B cell (primary cell): ENCODE measurements at regions not wholly inside any gene's neighbourhood (a gene's known extent, or its start where the extent isn't known, plus 50 kb on each side); places are given as distances from the start of the nearest gene placed in this dataset.
"Not testable (repeated sequence)": the region's sequence is repeated elsewhere in the genome, so short reads cannot be mapped to it uniquely, and the experiment has no call there.

ENCODE experiments used
- CTCF ChIP-seq: fragments of 200-600 bp; IDR thresholded peaks from one replicate; pipeline ENCODE4 v1.8.0; 2022; ENCODE audit warnings: antibody characterized with exemption, mild to moderate bottlenecking
- EZH2 ChIP-seq: IDR thresholded peaks from 2 replicates; pipeline ENCODE4 v1.6.1; 2012; ENCODE audit warnings: borderline replicate concordance, low read depth, mild to moderate bottlenecking, moderate library complexity, low read length; ENCODE audit not compliant: insufficient read depth, poor library complexity, severe bottlenecking

GRCh38 chr7:74008-74540, 118.3 kb upstream of the FAM20C start:
- not testable (repeated sequence) for TF ChIP-seq CTCF, EZH2
